Activated CD4-positive, alpha-beta T cell treated with anti-CD3 and anti-CD28 coated beads, Interleukin-2, amount 50 U/mL, for 16 hours (primary cell): ENCODE measurements at regions not wholly inside any gene's neighbourhood (a gene's known extent, or its start where the extent isn't known, plus 50 kb on each side); places are given as distances from the start of the nearest gene placed in this dataset.

Source experiments
- DNase-seq: peaks from one replicate; pipeline ENCODE4 v3.0.0-alpha.2; 2020

DNA sequence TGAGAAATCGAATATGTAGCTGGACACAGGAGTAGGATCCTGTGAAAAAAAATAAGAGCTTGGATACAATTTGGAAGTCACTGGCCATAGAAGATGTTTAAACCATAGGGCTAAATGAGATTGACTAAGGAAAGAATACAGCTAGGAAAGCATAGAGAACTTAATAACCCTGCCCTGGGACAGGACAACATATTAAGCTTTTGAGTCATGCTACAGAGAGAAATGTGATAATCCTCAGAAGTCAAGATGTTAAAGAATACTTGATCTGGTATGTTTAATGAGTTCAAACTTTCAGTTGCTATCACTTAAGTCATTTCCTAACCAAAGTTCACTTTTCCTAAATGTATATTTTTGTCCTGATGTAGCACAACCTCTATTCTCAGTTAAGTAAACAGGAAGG lies 154.6 kb upstream of the TSHZ2 start:
- no peak for DNase-seq

GRCh38 chr20:52814371-52814770 lies 157.8 kb upstream of the TSHZ2 start:
- no peak for DNase-seq

- DNase-seq: no peak
These were observed 159.8 kb upstream of the TSHZ2 start for GRCh38 chr20:52812231-52812847.

GRCh38 chr20:52809003-52809402 lies 163.2 kb upstream of the TSHZ2 start:
- DNase-seq: no peak

DNA sequence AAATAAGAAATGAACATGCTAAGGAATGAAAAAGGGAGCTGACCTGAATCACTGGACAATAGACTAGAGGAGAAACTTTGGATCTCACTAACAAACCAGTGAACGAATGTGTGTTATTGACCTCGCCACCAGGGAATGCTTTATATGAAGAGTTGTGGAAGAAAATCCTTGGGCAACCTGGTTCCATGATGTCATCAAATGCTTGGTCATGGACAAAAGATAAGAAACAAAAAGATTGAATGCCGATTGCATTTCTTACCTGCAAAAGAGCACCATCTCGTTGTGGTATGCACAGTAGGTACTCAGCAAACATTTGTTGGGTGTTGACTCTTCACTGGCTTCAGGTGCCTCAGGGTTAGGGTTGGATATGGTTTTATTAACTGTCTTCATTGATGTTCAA lies 165.2 kb upstream of the TSHZ2 start:
- DNase-seq: no peak

GRCh38 chr20:52805843-52806242 lies 166.3 kb upstream of the TSHZ2 start:
- DNase-seq: no peak

GRCh38 chr20:52805296-52805571 lies 166.9 kb upstream of the TSHZ2 start:
- DNase-seq: no peak

GRCh38 chr20:52804497-52805295 lies 167.5 kb upstream of the TSHZ2 start:
- DNase-seq: no peak

DNA sequence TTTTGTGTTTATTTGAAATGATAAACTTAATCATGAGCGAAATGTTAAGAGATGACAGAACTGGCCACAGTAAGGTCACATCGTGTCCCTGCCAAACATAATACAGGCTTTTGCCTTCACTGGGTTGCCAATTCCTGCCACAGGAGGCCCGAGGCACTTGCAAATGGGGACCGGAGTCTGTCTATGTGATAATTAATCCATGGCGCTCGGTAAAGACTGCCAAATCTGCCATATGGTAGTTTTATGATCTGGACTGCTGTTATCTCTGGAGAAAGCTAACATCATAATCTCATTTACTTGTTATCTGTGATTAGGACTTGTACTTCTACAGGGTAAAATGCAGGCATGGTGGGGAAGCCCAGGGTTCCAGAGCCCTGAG lies 170.5 kb upstream of the TSHZ2 start:
- DNase-seq: no peak

GRCh38 chr20:52800734-52801627 lies 171.2 kb upstream of the TSHZ2 start:
- no peak for DNase-seq

DNA sequence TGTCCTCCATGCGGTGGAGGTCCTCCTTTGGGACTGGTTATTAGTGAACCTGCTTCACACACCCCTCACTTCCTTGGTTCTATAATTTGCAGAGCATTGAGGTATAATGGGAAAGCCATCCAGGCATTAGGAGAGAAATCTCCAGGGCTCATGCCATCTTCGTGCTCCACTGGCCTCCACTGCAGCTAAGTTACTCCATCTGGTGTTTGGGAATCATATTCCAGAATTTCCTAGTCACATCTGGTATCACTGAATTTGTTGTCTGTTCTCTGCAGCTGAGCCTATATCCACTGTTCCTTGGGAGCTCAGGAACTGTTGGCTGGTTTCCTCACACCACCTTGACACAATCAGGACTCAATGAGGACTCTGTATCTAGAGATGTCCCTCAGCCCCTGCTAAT lies 173.0 kb upstream of the TSHZ2 start:
- DNase-seq: no peak

- DNase-seq: no peak
These were observed 174.0 kb upstream of the TSHZ2 start for GRCh38 chr20:52798124-52798523.

DNA sequence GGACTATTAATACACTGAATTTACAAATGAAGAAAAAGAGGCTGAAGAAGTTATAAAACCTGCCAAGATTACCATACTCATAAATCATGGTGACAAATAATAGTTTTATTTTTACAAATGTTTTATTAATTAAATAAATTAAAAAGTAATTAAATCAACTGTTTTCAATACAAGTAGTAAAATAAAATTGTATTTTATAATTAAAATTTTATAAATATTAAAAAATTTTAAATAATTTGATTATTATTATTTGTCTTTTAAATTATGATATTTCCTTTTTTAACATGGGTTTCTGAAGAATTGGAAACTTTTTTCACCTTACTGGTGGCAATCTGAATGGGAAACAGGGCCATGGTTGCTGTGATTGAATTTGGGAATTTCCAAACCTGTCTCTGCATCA lies 177.3 kb upstream of the TSHZ2 start:
- DNase-seq: no peak

DNA sequence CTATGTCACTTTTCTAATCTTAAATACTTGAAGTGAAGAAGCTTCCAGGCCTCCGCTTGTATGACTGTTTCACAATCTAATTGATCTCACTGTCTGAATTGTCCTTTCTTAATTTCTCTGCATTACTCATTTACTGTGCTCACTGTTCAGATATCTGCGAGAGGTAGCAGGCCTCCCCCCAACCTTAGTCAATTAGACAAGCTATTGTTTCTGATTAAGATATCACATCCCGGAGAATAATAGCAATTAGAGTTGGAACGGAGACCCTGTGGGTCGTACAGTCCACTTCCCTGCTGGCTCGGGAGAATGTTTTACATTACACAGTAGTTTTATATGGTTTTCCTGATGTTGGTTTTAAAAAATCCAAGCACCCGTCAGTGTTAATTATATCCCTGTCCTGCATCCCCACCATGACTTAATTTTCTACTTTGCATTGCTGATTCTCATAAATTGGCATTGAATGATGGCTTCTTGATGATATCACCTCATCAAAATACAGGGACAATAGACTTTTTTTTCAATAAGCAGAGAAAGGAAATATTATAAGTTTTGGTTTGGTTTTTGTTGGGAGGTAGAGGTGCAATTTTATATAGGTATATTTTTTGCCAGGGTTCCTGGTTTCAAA lies 178.7 kb upstream of the TSHZ2 start:
- DNase-seq: no peak

- no peak for DNase-seq
These were observed 181.1 kb upstream of the TSHZ2 start for GRCh38 chr20:52791091-52791490.

- DNase-seq: no peak
These were observed 182.4 kb upstream of the TSHZ2 start for GRCh38 chr20:52789716-52790115.

- no peak for DNase-seq
These were observed 184.2 kb upstream of the TSHZ2 start for GRCh38 chr20:52787962-52788361.

DNA sequence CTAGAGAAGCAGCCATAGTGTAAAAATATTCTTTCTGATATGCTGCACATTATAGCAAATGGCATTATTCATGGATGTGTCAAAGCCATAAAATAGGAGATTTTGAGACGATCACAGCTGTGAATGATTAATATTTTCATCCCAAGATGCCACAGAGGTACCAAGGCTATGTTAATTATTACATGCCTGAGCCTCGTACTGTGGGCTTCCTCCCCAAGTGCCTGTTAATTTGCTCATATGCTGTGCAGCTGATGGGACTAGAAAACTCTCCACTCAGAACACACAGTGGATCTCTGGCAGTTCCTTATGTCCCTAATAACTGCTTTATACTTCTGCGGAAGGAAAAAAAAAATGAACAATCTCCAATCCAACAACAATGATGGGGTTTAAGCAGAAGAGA lies 184.9 kb upstream of the TSHZ2 start:
- no peak for DNase-seq

GRCh38 chr20:52785679-52786078 lies 186.5 kb upstream of the TSHZ2 start:
- DNase-seq: no peak

GRCh38 chr20:52783769-52784168 lies 188.4 kb upstream of the TSHZ2 start:
- DNase-seq: peak; percentile 17

DNA sequence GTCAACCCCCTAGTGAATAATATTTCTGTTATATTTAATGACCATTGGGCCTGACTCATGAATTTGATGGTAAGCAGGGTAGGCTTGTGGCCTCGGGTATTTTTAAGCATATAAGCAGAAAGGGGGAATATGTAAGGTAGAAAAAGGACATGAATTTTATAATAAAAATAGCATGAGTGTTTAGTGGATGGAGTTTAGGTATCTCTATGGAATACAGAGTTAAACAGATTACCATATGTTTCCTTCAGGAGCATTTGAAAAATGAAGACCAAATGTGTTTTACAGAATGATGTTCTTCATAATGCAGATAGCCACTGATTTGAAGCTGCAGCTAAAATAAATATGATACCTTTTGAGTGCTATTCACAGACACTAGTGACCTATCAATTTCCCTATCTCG lies 191.7 kb upstream of the TSHZ2 start:
- DNase-seq: no peak

DNA sequence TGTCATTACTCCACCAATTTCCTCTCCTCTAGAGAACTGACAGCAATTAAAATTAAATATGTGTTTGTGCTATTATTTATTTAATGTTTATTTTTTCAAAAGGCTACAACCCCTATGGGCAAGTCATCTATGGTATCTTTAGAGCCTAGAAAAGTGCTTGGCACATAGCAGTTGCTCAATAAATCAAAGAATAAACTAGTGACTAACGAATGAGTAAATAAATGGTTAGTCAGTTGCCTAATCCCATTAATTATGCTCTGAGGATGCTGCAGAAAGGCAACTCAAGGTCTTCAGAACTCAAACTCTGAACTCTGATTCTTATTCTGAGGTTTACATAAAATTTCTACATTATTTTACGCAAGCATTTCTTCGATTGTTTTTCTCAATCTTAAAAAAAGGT lies 193.0 kb upstream of the TSHZ2 start:
- DNase-seq: no peak

DNA sequence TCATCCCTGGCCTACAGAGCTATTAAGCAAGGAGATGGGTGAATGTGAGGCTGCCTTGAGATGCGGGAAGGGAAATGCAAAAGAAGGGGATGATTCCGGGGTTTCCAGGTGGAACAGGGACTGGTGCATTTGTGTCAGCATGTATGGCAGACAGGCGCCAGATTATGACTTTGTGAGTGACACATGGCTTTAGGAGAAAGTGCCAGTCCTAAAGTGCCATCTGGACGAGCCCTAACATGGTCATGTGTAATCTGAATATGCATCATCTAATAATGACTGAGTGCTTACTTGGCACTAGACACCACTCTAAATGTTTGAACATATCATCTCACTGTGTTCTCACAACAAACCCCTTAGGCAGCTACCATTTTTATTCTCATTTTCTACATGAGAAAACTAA lies 195.0 kb upstream of the TSHZ2 start:
- no peak for DNase-seq

GRCh38 chr20:52775786-52776185 lies 196.4 kb upstream of the TSHZ2 start:
- no peak for DNase-seq
